ENCODE measurements at regions not wholly inside any gene's neighbourhood (a gene's known extent, or its start where the extent isn't known, plus 50 kb on each side); places are given as distances from the start of the nearest gene placed in this dataset.

DNA sequence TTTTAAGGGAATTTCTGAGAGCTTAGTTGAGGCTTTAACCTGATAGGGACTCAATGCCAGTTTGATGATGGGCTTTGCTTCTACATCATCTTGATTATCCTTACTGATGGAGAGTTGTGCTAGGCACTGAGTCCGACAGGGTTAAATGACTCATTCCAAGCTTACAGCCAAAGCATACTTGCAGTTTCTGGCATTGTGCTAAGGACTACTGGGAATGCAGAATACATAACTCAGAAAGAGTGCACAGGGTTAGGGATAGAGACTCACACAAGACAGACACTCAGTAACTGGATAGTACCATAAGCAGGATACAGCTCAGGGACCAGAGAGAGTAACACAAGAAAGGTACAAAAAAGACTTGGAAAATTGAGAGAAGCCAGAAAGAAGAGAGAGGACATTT is 94.1 kb upstream of the SLC14A2 start:
- intact Hi-C loops (cut with micrococcal nuclease; ENCODE audit: unreplicated experiment) (no loop called here), in situ Hi-C loops (cut with HindIII; ENCODE audit: extremely low pct_ligation_motif_present, low pct_unique_long_range_greater_than_20kb) (no loop called here)
- Histone ChIP-seq H3K4me3 (replicated peaks in 1 of 3; ENCODE audit: insufficient read depth in 1 of 3, low read depth in 2 of 3, low read length in 3 of 3) (no peak overlapping the region), H3K27ac (ENCODE audit: extremely low read length, insufficient read depth, low read length) (no peak overlapping the region), H3K4me2 (ENCODE audit: low read depth, low read length) (no peak overlapping the region), H3K9me3 (ENCODE audit: low read length) (no peaks in the 10 kb centered on the region), H3K36me3 (replicated peaks in 1 of 2; ENCODE audit: control insufficient read depth in 1 of 2, insufficient read depth in 2 of 2, low read length in 2 of 2) (no peaks in the 10 kb centered on the region), H3K27me3 (ENCODE audit: control insufficient read depth in 1 of 2, insufficient read depth in 2 of 2, low read length in 2 of 2) (no peaks in the 10 kb centered on the region), H2AFZ (ENCODE audit: low read length) (no peak overlapping the region), H4K20me1 (ENCODE audit: insufficient read depth, low read length) (no peaks in the 10 kb centered on the region), H3K9ac (ENCODE audit: insufficient read depth, low read depth, low read length) (no peak overlapping the region), H3K4me1 (ENCODE audit: insufficient read depth, low read length) (no peaks in the 10 kb centered on the region), H3K79me2 (ENCODE audit: insufficient read depth, low read length) (no peaks in the 10 kb centered on the region)
- no peak for ATAC-seq
- FAIRE-seq: no peak
- no peak for DNase-seq (ENCODE audit: low spot score)
- TF ChIP-seq, protein P1, sequence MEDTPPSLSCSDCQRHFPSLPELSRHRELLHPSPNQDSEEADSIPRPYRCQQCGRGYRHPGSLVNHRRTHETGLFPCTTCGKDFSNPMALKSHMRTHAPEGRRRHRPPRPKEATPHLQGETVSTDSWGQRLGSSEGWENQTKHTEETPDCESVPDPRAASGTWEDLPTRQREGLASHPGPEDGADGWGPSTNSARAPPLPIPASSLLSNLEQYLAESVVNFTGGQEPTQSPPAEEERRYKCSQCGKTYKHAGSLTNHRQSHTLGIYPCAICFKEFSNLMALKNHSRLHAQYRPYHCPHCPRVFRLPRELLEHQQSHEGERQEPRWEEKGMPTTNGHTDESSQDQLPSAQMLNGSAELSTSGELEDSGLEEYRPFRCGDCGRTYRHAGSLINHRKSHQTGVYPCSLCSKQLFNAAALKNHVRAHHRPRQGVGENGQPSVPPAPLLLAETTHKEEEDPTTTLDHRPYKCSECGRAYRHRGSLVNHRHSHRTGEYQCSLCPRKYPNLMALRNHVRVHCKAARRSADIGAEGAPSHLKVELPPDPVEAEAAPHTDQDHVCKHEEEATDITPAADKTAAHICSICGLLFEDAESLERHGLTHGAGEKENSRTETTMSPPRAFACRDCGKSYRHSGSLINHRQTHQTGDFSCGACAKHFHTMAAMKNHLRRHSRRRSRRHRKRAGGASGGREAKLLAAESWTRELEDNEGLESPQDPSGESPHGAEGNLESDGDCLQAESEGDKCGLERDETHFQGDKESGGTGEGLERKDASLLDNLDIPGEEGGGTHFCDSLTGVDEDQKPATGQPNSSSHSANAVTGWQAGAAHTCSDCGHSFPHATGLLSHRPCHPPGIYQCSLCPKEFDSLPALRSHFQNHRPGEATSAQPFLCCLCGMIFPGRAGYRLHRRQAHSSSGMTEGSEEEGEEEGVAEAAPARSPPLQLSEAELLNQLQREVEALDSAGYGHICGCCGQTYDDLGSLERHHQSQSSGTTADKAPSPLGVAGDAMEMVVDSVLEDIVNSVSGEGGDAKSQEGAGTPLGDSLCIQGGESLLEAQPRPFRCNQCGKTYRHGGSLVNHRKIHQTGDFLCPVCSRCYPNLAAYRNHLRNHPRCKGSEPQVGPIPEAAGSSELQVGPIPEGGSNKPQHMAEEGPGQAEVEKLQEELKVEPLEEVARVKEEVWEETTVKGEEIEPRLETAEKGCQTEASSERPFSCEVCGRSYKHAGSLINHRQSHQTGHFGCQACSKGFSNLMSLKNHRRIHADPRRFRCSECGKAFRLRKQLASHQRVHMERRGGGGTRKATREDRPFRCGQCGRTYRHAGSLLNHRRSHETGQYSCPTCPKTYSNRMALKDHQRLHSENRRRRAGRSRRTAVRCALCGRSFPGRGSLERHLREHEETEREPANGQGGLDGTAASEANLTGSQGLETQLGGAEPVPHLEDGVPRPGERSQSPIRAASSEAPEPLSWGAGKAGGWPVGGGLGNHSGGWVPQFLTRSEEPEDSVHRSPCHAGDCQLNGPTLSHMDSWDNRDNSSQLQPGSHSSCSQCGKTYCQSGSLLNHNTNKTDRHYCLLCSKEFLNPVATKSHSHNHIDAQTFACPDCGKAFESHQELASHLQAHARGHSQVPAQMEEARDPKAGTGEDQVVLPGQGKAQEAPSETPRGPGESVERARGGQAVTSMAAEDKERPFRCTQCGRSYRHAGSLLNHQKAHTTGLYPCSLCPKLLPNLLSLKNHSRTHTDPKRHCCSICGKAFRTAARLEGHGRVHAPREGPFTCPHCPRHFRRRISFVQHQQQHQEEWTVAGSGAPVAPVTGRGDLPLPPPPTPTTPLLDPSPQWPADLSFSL (CRISPR knock-in tag; IDR thresholded peaks at IDR 0.05): no peak
- TF ChIP-seq NFYC (CRISPR knock-in tag; IDR thresholded peaks at IDR 0.05) (no peak), ZNF891 (CRISPR knock-in tag; IDR thresholded peaks at IDR 0.05) (no peak), SALL1 (CRISPR knock-in tag; IDR thresholded peaks at IDR 0.05) (no peak), ZNF781 (CRISPR knock-in tag; IDR thresholded peaks at IDR 0.05; ENCODE audit: borderline replicate concordance, not compliant biosample characterization) (no peak), RARG (CRISPR knock-in tag; IDR thresholded peaks at IDR 0.05; ENCODE audit: low read depth) (no peak)
- TF ChIP-seq, protein P2, sequence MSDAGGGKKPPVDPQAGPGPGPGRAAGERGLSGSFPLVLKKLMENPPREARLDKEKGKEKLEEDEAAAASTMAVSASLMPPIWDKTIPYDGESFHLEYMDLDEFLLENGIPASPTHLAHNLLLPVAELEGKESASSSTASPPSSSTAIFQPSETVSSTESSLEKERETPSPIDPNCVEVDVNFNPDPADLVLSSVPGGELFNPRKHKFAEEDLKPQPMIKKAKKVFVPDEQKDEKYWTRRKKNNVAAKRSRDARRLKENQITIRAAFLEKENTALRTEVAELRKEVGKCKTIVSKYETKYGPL (CRISPR knock-in tag; IDR thresholded peaks at IDR 0.05): no peak
- TF ChIP-seq, protein P3, sequence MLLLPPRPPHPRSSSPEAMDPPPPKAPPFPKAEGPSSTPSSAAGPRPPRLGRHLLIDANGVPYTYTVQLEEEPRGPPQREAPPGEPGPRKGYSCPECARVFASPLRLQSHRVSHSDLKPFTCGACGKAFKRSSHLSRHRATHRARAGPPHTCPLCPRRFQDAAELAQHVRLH (CRISPR knock-in tag; IDR thresholded peaks at IDR 0.05; ENCODE audit: borderline replicate concordance, low read depth): no peak
- CTCF ChIA-PET (ENCODE audit: low intra/inter-chr PET ratio, low total read pairs): no interaction called here
- WGBS (ENCODE audit: low lambda C conversion rate): 6% methylated on average over 1 of the region's 1 CpG
- POLR2A ChIA-PET: no interaction called here
- no TSS peak for BruUV-seq (replicated peaks)
